ENCODE measurements at regions not wholly inside any gene's neighbourhood (a gene's known extent, or its start where the extent isn't known, plus 50 kb on each side); places are given as distances from the start of the nearest gene placed in this dataset.
"Not testable (repeated sequence)": the region's sequence is repeated elsewhere in the genome, so short reads cannot be mapped to it uniquely, and the experiment has no call there.

DNA sequence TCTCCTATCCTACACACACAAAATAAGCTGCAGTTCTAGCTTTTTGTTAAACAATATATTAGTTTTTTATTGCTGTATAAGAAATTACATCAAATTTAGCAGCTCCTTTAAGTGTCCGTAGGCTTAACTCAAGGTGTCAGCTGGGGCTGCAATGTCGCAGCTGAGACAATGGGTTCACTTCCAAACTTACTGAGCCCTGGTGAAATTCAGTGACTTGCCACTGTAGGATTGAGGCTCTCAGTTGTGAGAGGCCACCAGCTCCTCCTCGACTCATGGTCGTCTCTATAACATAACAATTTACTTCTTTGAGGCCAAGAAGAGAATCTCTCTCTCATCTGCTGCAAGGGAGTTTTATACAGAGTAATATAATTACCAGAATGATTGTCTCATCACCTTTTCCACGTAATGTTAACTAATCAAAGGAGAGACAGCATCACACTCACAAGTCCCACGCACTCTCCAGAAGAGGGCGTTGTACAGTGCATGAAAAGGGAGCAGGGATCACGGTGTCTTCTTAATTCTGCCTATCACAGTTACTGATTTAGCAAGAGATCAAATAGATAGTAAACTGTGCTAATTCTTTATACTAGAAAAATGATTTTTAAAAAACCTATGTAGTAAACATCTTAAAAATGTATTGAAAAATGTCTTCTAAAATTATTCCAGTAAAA is 735.6 kb upstream of the GBE1 start:
- no peak for DNase-seq

- no peak for DNase-seq
Measured at GRCh38 chr3:82495655-82496054, 734.2 kb upstream of the GBE1 start.

GRCh38 chr3:82494977-82495489 is 733.6 kb upstream of the GBE1 start:
- DNase-seq: no peak

- no peak for DNase-seq
Measured at GRCh38 chr3:82493858-82494257, 732.4 kb upstream of the GBE1 start.

DNA sequence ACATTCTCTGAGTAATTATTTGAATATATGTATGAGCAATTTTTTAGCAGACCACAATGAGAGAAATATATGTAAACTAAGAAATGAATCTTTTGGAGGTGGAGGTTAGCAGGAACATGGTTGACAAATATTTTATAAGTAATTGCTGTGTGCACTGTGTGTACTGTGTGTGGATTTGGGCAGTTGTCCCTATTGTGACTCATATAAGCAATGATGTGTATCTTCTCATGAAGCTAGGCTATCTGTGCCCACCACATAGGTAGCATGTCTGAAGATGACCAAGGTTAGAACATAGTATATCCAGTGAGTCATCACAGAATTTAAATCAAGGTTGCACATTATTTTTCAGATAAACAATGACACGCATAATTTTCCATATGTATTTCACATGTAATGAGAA is 713.9 kb upstream of the GBE1 start:
- no peak for DNase-seq

GRCh38 chr3:82474711-82475110 is 713.3 kb upstream of the GBE1 start:
- DNase-seq: no peak

- no peak for DNase-seq
Measured at GRCh38 chr3:82473864-82474541, 712.6 kb upstream of the GBE1 start.

- DNase-seq: no peak
Measured at GRCh38 chr3:82467051-82467450, 705.6 kb upstream of the GBE1 start.

DNA sequence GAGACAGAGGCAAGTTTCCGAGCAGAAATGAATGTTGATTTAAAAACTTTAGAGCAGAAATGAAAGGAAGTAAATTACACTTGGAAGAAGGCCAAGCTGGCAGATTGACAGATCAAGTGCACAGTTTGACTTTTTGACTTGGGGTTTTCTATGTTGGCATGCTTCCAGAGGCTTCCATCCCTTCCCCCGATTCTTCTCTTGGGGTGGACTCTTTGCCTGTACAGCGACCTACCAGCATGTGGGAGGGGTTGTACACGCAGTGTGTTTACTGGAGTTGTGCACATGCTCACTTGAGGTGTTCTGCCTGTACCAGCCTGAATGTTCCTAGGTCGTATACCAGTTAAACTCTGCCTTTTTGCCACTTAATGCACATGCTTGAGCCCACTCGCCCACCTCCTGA is 701.5 kb upstream of the GBE1 start:
- no peak for DNase-seq

DNA sequence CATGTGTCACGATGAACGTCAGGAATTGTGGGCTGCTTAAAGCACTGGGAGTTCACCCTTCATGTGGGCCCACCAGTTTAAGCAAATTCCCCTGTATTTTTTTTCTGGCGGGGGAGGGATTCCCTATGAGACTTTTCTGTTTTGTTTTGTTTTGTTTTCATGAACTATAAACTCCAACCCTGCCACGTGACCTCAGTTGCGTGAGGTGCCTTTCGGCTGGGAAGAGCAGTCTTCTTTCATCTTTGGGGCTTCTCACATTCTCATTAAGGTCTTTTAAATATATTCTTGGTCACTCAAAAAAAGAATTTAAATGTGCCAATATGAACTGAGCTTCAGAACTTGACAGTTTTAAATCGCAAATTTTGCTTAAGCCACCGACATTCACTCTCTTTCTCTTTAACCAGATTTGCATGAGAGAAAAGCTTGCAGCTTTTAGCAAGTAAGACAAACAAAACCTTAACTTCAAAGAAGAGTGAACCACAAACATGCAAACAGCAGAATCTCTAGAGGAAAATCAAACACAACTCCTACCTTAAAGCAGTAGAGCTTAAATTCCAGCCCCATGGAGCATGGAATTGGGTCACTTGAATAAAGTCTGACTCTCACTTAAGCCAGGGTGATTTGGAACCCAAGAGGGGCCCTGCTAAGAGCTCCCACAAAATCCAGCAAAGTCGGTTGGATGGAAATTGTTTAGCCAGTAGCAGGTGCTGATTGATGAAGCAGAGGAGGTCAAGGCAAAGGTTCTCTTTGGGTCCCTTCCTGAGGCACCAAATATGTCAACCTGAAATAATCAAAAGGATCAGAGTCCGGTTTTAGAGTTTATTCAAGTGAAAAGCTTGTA is 699.8 kb upstream of the GBE1 start:
- no peak for DNase-seq

DNA sequence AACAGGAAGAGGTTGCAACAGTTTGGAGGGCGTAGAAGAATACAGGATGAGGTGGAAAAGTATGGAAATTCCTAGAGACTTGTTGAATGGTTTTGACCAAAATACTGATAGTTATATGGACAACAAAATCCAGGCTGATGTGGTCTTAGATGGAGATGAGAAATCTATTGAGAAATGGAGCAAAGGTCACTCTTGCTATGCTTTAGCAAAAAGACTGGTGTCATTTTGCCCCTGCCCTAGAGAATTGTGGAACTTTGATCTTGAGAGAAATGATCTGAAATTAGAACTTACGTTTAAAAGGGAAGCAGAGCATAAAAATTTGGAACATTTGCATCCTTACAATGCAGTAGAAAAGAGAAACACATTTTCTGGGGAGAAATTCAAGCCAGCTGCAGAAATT is 686.9 kb upstream of the GBE1 start:
- DNase-seq: no peak

DNA sequence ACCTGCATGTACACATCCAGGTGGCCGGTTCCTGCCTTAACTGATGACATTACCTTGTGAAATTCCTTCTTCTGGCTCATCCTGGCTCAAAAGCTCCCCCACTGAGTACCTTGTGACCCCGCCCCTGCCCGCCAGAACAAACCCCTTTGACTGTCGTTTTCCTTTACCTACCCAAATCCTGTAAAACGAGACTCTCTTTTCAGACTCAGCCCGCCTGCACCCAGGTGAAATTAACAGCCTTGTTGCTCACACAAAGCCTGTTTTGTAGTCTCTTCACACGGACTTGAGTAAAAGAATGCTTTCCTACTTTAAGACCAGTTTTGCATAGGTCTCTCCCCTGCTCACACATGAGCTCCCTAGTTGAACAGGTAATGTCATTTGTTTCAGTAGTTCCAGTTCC is 667.4 kb upstream of the GBE1 start:
- DNase-seq: not testable (repeated sequence)

- no peak for DNase-seq
Measured at GRCh38 chr3:82424031-82424339, 662.5 kb upstream of the GBE1 start.

- DNase-seq: no peak
Measured at GRCh38 chr3:82423268-82424030, 662.0 kb upstream of the GBE1 start.

GRCh38 chr3:82416830-82417229 is 655.4 kb upstream of the GBE1 start:
- no peak for DNase-seq

DNA sequence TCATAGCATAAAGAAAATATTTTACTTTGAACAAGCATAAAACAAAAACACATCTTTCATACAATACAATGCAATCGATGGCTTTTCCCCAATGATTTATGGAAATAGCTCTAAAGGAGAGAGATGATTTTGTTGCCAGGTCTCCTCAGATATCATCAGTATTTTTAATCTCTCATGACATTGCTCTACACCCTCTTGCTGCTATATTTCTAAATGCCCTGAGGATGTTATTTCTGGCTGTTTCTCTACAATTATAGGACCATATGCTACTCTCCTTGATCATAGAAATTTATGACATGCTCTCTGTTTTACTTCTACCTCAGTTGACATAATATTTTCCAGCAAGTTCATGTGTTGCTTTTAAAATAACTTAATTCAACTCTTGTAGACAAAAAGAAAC is 654.9 kb upstream of the GBE1 start:
- DNase-seq: no peak

DNA sequence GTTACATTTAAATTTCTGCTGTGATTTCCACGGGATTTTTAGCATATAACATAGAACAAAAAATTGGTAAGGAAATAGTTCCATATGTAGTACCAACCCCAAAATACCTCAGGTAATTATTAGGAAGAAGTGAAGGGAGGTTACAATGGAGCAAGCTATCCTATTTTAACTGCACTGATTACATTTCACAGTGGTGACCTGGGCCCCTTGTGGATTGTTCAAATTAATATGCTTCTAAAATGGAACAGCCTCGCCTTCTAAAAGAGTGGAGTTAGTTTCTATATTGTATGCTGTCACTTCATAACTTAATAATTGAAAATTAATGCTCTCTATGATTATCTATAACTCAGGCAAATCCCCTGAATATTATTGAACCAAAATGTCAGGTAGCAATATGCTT is 651.7 kb upstream of the GBE1 start:
- no peak for DNase-seq

- no peak for DNase-seq
Measured at GRCh38 chr3:82410366-82410765, 648.9 kb upstream of the GBE1 start.

GRCh38 chr3:82409842-82410241 is 648.4 kb upstream of the GBE1 start:
- DNase-seq: no peak

GRCh38 chr3:82392203-82392775 is 630.8 kb upstream of the GBE1 start:
- DNase-seq: no peak

- DNase-seq: no peak
Measured at GRCh38 chr3:82390868-82391267, 629.4 kb upstream of the GBE1 start.

- DNase-seq: no peak
Measured at GRCh38 chr3:82386647-82387046, 625.2 kb upstream of the GBE1 start.

DNA sequence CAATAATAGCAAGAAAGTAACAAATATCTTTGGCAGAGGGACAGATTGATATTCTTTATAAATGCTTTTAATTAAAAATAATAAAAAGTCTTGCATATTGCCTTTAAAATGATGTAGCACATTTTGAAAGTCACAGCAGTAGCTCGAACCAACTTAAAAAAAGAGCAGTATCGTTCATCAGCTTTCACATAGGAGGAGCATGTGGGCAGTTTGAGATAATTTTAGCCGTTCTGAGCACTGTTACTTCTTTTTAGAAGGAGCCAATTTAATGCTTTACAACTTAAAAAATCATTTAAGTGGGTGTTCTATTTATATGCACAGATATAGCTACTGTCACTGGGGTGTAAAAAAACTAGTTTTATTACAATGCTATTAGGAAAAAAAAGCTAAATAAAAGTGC is 622.7 kb upstream of the GBE1 start:
- no peak for DNase-seq

Measured in femur (tissue), 1 donor.